ENCODE measurements at regions not wholly inside any gene's neighbourhood (a gene's known extent, or its start where the extent isn't known, plus 50 kb on each side); places are given as distances from the start of the nearest gene placed in this dataset.
"Not testable (repeated sequence)": the region's sequence is repeated elsewhere in the genome, so short reads cannot be mapped to it uniquely, and the experiment has no call there.

DNA sequence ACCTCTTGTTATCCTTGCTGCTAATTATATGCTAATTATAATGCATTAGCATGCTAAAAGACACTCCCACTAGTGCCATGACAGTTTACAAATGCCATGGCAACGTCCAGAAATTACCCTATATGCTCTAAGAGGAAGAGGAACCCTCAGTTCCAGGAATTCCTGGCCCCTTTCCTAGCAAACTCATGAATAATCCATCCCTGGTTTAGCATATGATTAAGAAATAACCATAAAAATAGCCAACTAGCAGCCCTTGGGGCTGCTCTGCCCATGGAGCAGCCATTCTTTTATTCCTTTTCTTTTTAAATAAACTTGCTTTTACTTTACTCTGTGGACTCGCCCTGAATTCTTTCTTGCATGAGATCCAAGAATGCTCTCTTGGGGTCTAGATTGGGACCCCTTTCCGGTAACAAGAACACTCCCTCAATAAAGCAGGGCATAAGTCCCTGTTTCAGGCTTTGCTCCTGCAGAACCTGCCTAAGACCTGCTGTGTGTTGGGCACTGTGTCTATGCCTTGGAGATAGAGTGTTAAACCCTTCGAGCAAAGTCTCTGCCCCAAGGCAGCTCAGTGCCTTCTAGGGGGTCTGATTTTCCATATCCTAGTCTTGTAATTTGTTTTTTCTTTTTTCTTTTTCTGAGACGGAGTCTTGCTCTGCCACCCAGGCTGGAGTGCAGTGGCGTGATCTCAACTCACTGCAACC is 345.0 kb downstream of the NPIPA7 start:
- TF ChIP-seq, protein P1, sequence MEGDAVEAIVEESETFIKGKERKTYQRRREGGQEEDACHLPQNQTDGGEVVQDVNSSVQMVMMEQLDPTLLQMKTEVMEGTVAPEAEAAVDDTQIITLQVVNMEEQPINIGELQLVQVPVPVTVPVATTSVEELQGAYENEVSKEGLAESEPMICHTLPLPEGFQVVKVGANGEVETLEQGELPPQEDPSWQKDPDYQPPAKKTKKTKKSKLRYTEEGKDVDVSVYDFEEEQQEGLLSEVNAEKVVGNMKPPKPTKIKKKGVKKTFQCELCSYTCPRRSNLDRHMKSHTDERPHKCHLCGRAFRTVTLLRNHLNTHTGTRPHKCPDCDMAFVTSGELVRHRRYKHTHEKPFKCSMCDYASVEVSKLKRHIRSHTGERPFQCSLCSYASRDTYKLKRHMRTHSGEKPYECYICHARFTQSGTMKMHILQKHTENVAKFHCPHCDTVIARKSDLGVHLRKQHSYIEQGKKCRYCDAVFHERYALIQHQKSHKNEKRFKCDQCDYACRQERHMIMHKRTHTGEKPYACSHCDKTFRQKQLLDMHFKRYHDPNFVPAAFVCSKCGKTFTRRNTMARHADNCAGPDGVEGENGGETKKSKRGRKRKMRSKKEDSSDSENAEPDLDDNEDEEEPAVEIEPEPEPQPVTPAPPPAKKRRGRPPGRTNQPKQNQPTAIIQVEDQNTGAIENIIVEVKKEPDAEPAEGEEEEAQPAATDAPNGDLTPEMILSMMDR (IDR thresholded peaks at IDR 0.05), result not testable (repeated sequence)
- not testable (repeated sequence) for TF ChIP-seq ZFX (IDR thresholded peaks at IDR 0.05; ENCODE audit: borderline replicate concordance)
